NB4 (cell line): ENCODE measurements at regions not wholly inside any gene's neighbourhood (a gene's known extent, or its start where the extent isn't known, plus 50 kb on each side); places are given as distances from the start of the nearest gene placed in this dataset.

ENCODE experiments used
- DNase-seq: peaks from one replicate; pipeline ENCODE4 v3.0.0; 2010; ENCODE audit warnings: low read depth
- H3K4me3 ChIP-seq: one replicate; pipeline ENCODE4 v1.5.1; 2011; ENCODE audit warnings: mild to moderate bottlenecking, low read depth, low read length, moderate library complexity
- CTCF ChIP-seq: IDR thresholded peaks from one replicate; pipeline ENCODE4 v1.5.1; 2012; ENCODE audit warnings: low read depth, low read length
- MAX ChIP-seq: IDR thresholded peaks from 2 replicates; pipeline ENCODE4 v1.6.1; 2011; ENCODE audit warnings: low read depth, low read length
- MYC ChIP-seq: IDR thresholded peaks from 2 replicates; pipeline ENCODE4 v1.6.1; 2011; ENCODE audit warnings: low read depth, low read length
- POLR2A ChIP-seq: IDR thresholded peaks from 2 replicates; pipeline ENCODE4 v1.6.1; 2011; ENCODE audit warnings: mild to moderate bottlenecking; ENCODE audit not compliant: insufficient read length; ENCODE audit errors: extremely low read depth

DNA sequence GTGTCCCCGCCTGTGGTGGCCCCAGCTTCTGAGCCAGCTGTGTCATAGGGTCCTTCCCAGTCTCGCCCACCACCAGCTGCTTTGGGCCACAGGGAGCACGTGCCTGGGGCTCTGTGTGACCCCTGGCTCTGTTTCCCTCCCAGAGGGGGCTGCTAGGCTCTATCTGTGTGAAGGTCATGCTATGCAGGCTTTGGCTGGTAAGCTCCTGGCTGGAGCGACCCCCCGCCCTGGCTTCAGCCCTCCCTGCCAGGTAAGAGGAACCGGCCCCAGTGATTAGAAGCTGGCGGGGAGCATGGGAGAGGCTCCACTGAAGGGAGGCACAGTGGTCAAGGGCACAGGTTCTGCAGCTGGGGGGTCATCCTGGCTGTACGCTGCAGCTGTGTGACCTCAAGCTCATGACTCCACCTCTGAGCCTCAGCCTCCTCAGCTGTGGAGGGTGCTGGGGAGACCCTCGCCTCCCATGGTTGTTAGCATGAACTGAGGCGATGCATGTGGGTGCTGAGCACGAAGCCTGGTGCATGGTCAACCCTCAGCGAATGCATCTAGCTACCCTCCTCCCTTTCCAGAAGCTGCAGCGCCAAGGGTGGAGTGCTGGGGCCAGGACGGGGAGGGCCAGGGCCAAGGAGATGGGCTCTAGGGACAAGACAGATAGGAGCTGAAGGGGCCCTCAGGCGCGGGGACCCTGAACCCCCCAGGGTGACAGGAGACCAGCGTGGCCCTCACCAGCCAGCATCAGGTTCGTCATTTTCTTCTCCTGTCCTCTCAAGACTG, 163.8 kb upstream of the MVB12B start:
- DNase-seq, result no peak
- no peak overlapping the region for H3K4me3 ChIP-seq
- TF ChIP-seq POLR2A, result no peak
- TF ChIP-seq MYC, result no peak

GRCh38 chr9:126164796-126165525, 161.7 kb upstream of the MVB12B start:
- TF ChIP-seq MAX (no peak), POLR2A (no peak), MYC (no peak), CTCF (no peak)
- DNase-seq, result no peak
- H3K4me3 ChIP-seq, result no peak overlapping the region

DNA sequence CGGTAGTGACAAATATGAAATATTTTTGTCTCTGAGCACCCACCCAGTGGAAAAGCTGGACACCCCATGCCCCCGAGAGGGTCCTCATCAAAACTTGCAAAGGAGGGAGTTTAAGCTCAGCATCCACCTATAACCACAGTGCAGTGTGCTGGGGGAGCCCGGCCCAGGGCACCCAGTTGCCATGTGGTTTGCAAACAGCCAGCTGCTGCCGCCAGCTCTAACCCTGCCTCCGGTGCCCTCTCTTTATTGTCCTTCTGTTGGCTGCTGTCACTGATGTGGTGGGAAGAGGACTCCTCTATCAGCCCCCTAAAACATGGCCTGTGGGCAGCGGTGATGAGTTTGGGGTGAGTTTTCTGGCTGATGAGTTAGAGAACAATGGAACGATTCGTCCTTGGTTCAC, 160.9 kb upstream of the MVB12B start:
- DNase-seq, result no peak
- TF ChIP-seq POLR2A, result no peak
- TF ChIP-seq CTCF, result no peak
- TF ChIP-seq MYC, result no peak
- no peak for TF ChIP-seq MAX
- H3K4me3 ChIP-seq, result no peak overlapping the region

GRCh38 chr9:126166291-126166690, 160.3 kb upstream of the MVB12B start:
- no peak overlapping the region for H3K4me3 ChIP-seq
- no peak for DNase-seq
- TF ChIP-seq MAX, result no peak
- TF ChIP-seq MYC, result no peak

DNA sequence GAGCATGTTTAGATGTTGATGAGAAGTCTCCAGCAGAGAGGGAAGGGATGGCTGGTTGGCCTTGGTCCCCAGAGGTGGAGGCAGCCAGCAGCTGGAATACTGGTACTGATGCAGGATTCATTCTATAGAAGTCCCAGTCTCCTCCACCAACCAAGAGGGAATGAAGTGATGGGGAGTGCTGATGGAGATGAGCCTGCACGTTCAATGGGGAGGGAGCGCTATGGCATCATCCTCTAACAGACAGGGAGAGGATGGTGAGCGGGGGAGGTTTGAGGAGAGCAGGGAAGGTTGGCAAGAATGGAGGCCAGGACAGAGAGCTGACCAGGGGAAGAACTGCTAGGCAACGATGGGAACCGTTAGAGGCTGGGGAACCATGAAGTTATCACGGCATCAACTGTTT, 159.8 kb upstream of the MVB12B start:
- no peak for TF ChIP-seq POLR2A
- no peak for TF ChIP-seq CTCF
- no peak for TF ChIP-seq MYC
- no peak for TF ChIP-seq MAX
- H3K4me3 ChIP-seq, result no peak overlapping the region

DNA sequence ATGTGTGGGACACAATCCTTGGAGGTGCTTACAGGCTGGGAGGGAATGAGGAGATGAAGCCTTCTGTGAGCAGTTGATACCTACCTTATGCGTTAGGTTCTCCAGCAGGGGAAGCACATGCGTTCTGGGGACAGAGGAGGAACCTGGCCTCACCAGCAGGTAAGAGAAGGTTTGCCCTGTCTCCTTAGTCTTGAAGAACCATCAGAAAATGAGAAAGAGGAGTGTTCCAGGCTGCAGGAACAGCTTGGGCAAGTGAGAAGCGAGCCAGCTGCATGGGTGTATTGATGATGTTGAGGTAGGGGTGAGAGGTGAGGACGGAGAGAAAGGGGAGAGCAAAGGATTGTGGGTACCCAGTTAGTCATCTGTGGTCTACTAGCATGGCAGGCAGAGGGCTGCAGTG, 156.9 kb upstream of the MVB12B start:
- TF ChIP-seq POLR2A (no peak), MYC (no peak), MAX (no peak)
- no peak for DNase-seq
- no peak overlapping the region for H3K4me3 ChIP-seq

More for the DNA sequence above, 159.8 kb upstream of the MVB12B start:
- no peak for DNase-seq

DNA sequence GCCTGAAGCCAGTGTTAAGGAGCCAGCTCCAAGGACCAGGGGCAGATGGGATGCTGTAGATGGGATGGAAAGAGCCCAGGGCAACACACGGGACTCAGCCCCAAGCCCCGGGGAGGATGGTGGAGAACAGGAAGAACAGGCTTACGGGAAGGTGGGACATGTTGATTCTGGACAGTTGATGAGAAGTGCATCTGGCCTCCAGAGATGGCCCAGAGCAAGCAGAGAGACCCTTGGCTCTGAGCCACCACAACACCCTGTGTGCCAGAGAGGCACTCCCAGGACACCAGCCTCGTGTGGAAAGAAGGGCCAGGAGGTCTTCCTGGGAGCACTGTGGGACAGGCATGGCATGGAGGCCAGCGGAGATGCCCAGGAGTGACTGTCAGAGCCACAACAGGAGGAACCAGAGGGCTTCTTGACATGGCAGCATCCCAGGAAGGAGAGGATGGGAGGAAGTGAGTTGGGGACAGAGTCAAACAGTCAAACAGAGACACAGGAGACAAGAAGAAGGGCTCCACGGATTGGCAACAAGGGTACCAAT, 156.3 kb upstream of the MVB12B start:
- H3K4me3 ChIP-seq, result no peak overlapping the region
- no peak for DNase-seq
- TF ChIP-seq MAX (no peak), POLR2A (no peak), CTCF (no peak), MYC (no peak)
